ENCODE measurements at regions not wholly inside any gene's neighbourhood (a gene's known extent, or its start where the extent isn't known, plus 50 kb on each side); places are given as distances from the start of the nearest gene placed in this dataset.

DNA sequence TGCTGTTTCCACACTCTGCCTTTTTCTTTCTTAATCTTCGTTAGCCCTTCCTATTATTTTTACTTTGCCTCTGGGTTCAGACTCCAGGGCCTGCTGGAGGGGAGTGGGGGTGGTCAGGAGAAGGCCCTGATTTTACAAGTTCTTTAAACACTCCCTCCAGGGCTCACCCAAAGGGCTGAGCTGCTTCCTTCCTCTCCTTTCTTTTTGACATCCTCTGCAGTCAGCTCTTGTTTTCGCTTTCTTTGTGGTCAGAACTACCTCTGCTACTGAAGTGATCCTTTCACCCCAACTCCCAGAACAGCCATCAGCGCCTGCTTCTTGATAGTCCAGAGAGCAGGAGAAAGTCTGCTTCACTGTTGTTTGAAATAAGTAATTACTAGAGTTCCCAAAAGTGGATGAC, 925.7 kb downstream of the EPHA4 start:
- WGBS: 89% methylated on average over 3 of the region's 3 CpGs

DNA sequence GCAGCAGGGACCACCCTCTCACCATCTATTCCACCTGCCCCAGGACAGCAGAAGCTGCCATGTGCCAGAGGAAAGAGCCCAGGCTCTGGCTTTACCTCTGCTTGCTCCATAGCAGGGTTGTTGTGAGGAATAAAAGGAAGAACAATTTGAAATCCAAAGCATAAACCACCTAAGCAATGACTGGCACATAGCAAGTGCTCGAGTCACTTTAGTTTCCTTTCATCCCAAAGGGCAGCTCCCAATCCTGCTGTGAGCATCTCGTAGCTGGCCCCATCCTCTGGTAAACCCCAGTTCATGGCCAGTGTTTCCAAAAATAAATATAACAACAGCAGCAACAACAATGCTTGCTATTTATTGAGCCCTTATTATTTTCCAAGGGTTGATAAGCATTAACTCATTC, 923.5 kb downstream of the EPHA4 start:
- no peaks in the 10 kb centered on the region for H3K9me3 ChIP-seq (ENCODE audit: insufficient read depth, low read depth, low read length)
- H3K9ac ChIP-seq (ENCODE audit: low read depth, low read length): no peak overlapping the region
- no peak overlapping the region for H3K4me3 ChIP-seq (ENCODE audit: low read length)
- no peaks in the 10 kb centered on the region for H3K36me3 ChIP-seq (ENCODE audit: insufficient read depth, low read length)
- H3K27me3 ChIP-seq (ENCODE audit: insufficient read depth, low read length): no peaks in the 10 kb centered on the region
- H3K27ac ChIP-seq (ENCODE audit: low read depth, low read length): no peak overlapping the region
- WGBS: 88% methylated on average over 2 of the region's 2 CpGs
- peaks cover 7% of the 10 kb centered on the region; the same call in 1 of the 2 replicates for H3K4me1 ChIP-seq (ENCODE audit: insufficient read depth, low read length)

More for the DNA sequence above, 925.7 kb downstream of the EPHA4 start:
- H3K27me3 ChIP-seq (ENCODE audit: insufficient read depth, low read length): no peaks in the 10 kb centered on the region
- H3K36me3 ChIP-seq (ENCODE audit: insufficient read depth, low read length): no peaks in the 10 kb centered on the region
- no peak overlapping the region for H3K4me3 ChIP-seq (ENCODE audit: low read length)
- H3K27ac ChIP-seq (ENCODE audit: low read depth, low read length): no peak overlapping the region
- no peaks in the 10 kb centered on the region for H3K9me3 ChIP-seq (ENCODE audit: insufficient read depth, low read depth, low read length)
- H3K4me1 ChIP-seq (ENCODE audit: insufficient read depth, low read length): peaks cover 14% of the 10 kb centered on the region
- no peak overlapping the region for H3K9ac ChIP-seq (ENCODE audit: low read depth, low read length)

DNA sequence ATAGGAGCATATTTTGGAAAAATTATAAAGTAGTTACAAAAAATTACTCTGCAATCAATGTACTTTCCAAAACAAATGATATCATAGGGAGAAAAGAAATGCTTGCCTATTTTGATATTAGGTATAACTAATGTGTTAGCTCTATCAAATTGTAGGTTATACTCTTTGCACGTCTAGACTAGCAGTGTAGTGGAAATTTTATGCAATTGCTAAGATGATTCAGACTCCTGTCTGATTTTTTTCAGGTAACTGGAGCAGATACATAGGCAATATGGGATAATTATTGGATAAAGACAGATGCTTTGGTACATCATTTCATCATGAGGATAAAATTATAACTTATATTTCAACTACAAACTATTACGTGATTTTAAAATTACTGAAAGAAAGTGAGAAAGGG, 918.3 kb downstream of the EPHA4 start:
- H3K4me1 ChIP-seq (ENCODE audit: insufficient read depth, low read length): no peaks in the 10 kb centered on the region
- H3K9me3 ChIP-seq (ENCODE audit: insufficient read depth, low read depth, low read length): no peaks in the 10 kb centered on the region
- 94% methylated on average over 2 of the region's 2 CpGs for WGBS
- H3K9ac ChIP-seq (ENCODE audit: low read depth, low read length): no peak overlapping the region
- H3K4me3 ChIP-seq (ENCODE audit: low read length): no peak overlapping the region
- H3K36me3 ChIP-seq (ENCODE audit: insufficient read depth, low read length): no peaks in the 10 kb centered on the region
- H3K27me3 ChIP-seq (ENCODE audit: insufficient read depth, low read length): no peaks in the 10 kb centered on the region
- H3K27ac ChIP-seq (ENCODE audit: low read depth, low read length): no peak overlapping the region

DNA sequence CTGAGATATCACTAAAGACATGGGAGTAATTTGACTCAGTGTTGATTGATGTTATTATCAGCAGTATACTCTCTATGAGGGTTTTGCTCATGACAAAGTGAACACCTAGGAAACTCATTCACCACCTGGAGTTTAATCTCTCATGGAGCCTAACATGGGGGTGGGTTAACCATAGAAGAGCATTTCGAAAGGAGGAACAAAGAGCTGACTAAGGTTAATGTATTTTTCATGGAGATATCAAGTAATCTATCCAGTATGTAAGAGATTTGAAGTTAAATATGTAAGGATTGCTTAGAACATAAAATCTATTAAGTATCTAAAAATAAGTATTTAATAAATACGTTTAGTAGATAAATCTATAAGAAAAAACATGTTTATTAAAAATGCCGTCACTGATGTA, 917.8 kb downstream of the EPHA4 start:
- Histone ChIP-seq H3K4me1 (ENCODE audit: insufficient read depth, low read length) (no peaks in the 10 kb centered on the region), H3K4me3 (ENCODE audit: low read length) (no peak overlapping the region), H3K27me3 (ENCODE audit: insufficient read depth, low read length) (no peaks in the 10 kb centered on the region), H3K36me3 (ENCODE audit: insufficient read depth, low read length) (no peaks in the 10 kb centered on the region), H3K9ac (ENCODE audit: low read depth, low read length) (no peak overlapping the region), H3K9me3 (ENCODE audit: insufficient read depth, low read depth, low read length) (no peaks in the 10 kb centered on the region), H3K27ac (ENCODE audit: low read depth, low read length) (no peak overlapping the region)
- WGBS: 100% methylated on average over 2 of the region's 3 CpGs

DNA sequence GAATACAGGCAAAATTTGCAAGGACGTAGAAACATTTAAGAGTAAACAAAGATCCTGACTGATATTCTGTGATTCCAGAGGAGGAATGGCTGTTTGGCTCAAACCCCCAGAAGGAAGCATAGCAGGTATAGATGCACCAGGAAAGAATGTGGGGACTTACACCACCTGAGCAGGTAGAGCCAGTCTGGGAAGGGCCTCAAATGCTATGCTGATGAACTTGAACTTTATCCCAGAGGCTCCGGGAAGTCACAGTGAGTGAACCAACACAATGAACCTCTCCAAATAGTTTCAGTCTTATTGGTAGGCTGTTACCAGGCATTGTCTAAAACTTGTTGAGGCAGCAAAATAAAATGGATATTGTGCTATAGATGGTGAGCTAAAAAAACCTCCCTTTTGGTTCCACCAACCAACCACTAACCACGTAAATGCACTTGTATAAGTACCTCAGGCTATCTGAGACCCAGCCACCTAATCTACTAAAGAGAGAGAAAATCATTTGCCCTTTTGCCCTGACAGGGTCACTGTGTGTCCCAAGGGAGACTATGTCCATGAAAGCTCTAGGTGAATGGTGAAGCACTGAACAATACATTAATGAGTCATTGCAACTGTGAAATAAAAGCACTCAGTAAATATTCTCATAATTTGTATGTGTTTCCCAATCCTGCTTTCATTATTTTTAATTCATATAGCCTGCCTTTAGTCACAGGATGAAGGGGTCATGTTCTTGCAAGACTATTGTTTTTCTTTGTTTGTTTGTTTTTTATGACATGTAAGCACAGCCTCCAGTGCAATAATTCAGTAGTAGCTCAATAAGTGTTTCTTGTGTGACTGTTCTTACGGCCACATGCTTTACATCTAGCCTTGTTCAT, 911.6 kb downstream of the EPHA4 start:
- Histone ChIP-seq H3K4me1 (ENCODE audit: insufficient read depth, low read length) (no peaks in the 10 kb centered on the region), H3K27me3 (ENCODE audit: insufficient read depth, low read length) (no peaks in the 10 kb centered on the region), H3K4me3 (ENCODE audit: low read length) (no peak overlapping the region), H3K36me3 (ENCODE audit: insufficient read depth, low read length) (no peaks in the 10 kb centered on the region), H3K27ac (ENCODE audit: low read depth, low read length) (no peak overlapping the region), H3K9me3 (ENCODE audit: insufficient read depth, low read depth, low read length) (no peaks in the 10 kb centered on the region), H3K9ac (ENCODE audit: low read depth, low read length) (no peak overlapping the region)
- WGBS: 94% methylated on average over 4 of the region's 4 CpGs

DNA sequence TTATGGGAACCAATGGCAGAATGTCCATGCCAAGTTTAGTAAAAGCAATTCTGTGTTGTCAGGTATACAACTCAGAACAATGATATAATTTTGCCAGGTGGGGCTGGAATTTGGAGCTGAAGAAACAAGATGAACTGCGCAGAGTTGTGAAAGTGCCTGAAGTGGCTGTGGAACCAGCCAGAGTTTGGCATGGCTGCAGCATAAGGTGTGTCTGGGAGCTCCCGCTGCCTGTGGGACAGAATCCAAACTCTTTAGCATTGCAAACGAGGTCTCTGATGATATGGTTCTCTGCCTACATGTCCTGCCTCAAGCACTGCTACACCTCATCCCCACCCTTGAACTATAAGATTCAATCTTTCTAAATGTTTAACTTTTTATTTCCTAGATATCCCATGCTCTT, 909.7 kb downstream of the EPHA4 start:
- H3K36me3 ChIP-seq (ENCODE audit: insufficient read depth, low read length): no peaks in the 10 kb centered on the region
- no peak overlapping the region for H3K4me3 ChIP-seq (ENCODE audit: low read length)
- H3K9me3 ChIP-seq (ENCODE audit: insufficient read depth, low read depth, low read length): no peaks in the 10 kb centered on the region
- no peaks in the 10 kb centered on the region for H3K27me3 ChIP-seq (ENCODE audit: insufficient read depth, low read length)
- H3K4me1 ChIP-seq (ENCODE audit: insufficient read depth, low read length): no peaks in the 10 kb centered on the region
- H3K9ac ChIP-seq (ENCODE audit: low read depth, low read length): no peak overlapping the region
- WGBS: 79% methylated on average over 3 of the region's 3 CpGs
- no peak overlapping the region for H3K27ac ChIP-seq (ENCODE audit: low read depth, low read length)

DNA sequence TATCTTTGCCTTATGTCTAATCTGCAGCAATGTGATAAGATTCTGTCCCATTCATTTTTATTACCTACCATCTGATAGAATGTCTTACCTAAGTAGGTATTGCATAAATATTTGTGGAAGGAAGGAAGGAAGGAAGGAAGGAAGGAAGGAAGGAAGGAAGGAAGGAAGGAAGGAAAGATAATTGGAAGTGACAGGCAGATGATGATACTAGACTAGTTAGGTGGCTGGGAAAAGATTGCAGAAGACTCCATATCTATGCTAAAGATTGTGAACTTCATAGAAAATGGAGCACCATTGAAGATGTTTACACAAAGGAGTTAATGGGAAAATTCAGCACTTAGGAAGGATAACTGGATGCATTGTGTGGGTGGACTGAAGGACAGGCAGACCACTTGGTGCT, 909.0 kb downstream of the EPHA4 start:
- H3K4me3 ChIP-seq (ENCODE audit: low read length): no peak overlapping the region
- H3K4me1 ChIP-seq (ENCODE audit: insufficient read depth, low read length): no peaks in the 10 kb centered on the region
- no peaks in the 10 kb centered on the region for H3K27me3 ChIP-seq (ENCODE audit: insufficient read depth, low read length)
- H3K9ac ChIP-seq (ENCODE audit: low read depth, low read length): no peak overlapping the region
- H3K9me3 ChIP-seq (ENCODE audit: insufficient read depth, low read depth, low read length): no peaks in the 10 kb centered on the region
- H3K27ac ChIP-seq (ENCODE audit: low read depth, low read length): no peak overlapping the region
- H3K36me3 ChIP-seq (ENCODE audit: insufficient read depth, low read length): no peaks in the 10 kb centered on the region

DNA sequence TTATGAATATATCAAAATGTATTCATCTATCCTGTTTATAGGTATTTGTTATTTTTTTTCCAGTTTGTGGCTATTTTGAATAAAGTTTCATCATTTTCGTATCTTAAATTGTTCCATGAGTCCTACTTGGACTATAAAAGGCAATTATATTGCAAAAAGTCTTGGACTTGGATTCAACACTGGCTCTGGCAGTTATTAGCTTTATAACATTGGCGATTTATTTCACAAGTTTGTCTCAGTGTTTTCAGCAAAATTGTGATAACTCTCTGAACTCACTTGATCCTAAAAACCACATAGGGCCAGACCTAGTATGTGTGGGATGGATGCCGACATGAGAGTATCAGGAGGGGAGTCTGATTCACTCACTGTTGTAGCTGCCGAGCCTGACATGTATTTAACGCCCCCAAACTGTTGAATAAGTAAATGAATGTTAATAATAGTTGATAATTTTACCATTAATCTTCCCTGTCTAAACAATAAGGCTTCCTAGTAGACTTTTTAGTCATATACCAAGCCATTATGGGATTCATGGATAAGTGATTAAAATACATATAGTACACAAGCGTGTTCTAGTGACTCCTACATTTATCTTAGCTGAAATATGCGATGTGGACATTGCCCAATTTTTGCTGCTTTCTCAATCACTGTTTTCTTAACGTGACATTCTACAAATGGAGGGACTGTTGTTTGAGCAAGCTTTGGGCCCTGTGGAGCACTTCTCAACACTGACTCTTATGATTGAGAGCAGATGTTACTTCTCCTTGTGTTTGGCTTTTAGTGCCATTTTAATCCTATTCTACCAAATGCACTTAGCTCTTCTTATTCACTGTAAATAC, 907.6 kb downstream of the EPHA4 start:
- H3K4me3 ChIP-seq (ENCODE audit: low read length): no peak overlapping the region
- H3K36me3 ChIP-seq (ENCODE audit: insufficient read depth, low read length): no peaks in the 10 kb centered on the region
- no peaks in the 10 kb centered on the region for H3K27me3 ChIP-seq (ENCODE audit: insufficient read depth, low read length)
- H3K9ac ChIP-seq (ENCODE audit: low read depth, low read length): no peak overlapping the region
- WGBS: 96% methylated on average over 8 of the region's 8 CpGs
- peaks cover 6% of the 10 kb centered on the region; the same call in 1 of the 2 replicates for H3K9me3 ChIP-seq (ENCODE audit: insufficient read depth, low read depth, low read length)
- H3K4me1 ChIP-seq (ENCODE audit: insufficient read depth, low read length): no peaks in the 10 kb centered on the region
- no peak overlapping the region for H3K27ac ChIP-seq (ENCODE audit: low read depth, low read length)

DNA sequence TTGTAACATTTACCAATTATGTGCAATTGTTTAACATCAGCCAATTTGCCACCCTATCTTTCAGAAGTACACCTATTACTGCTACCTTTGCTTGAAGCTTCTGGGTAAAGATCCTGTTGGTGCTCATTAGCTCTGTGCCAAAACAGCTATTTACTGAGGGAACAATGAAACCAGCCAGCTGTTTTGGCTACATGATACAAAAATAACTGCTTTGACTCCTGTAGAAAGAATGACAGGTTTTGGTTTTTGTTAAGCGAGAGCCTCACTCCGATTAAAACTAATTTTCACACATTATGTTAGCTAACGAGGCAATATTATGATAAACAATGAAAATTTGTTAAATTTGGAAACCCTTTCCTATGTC, 907.0 kb downstream of the EPHA4 start:
- Histone ChIP-seq H3K27ac (ENCODE audit: low read depth, low read length) (no peak overlapping the region), H3K4me1 (ENCODE audit: insufficient read depth, low read length) (no peaks in the 10 kb centered on the region), H3K9ac (ENCODE audit: low read depth, low read length) (no peak overlapping the region), H3K27me3 (ENCODE audit: insufficient read depth, low read length) (no peaks in the 10 kb centered on the region), H3K9me3 (ENCODE audit: insufficient read depth, low read depth, low read length) (peaks cover 9% of the 10 kb centered on the region; the same call in 1 of the 2 replicates), H3K4me3 (ENCODE audit: low read length) (no peak overlapping the region), H3K36me3 (ENCODE audit: insufficient read depth, low read length) (no peaks in the 10 kb centered on the region)
- 100% methylated on average over 2 of the region's 3 CpGs for WGBS

DNA sequence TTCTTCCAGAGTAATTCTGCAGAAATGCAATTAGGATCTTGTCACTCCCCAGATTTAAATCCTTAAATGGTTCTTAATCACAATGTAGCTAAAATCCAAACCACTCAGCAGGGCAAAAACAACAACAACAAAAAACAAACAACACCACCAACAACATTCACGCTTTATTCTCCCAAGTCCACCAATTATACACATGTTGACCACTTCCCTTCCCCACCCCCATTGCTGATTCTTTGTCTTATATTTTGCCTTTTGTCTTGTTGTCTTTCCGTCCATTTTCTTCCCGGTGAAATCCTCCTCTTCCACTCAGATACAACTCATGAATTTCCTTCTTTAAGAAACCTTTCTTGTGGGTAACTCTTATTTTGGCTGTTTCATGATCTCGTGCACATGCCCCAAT, 902.8 kb downstream of the EPHA4 start:
- Histone ChIP-seq H3K9ac (ENCODE audit: low read depth, low read length) (no peak overlapping the region), H3K36me3 (ENCODE audit: insufficient read depth, low read length) (no peaks in the 10 kb centered on the region), H3K9me3 (ENCODE audit: insufficient read depth, low read depth, low read length) (peaks cover 9% of the 10 kb centered on the region; the same call in 1 of the 2 replicates), H3K4me1 (ENCODE audit: insufficient read depth, low read length) (no peaks in the 10 kb centered on the region), H3K27ac (ENCODE audit: low read depth, low read length) (no peak overlapping the region), H3K4me3 (ENCODE audit: low read length) (no peak overlapping the region), H3K27me3 (ENCODE audit: insufficient read depth, low read length) (no peaks in the 10 kb centered on the region)
- WGBS: 93% methylated on average over 4 of the region's 4 CpGs

DNA sequence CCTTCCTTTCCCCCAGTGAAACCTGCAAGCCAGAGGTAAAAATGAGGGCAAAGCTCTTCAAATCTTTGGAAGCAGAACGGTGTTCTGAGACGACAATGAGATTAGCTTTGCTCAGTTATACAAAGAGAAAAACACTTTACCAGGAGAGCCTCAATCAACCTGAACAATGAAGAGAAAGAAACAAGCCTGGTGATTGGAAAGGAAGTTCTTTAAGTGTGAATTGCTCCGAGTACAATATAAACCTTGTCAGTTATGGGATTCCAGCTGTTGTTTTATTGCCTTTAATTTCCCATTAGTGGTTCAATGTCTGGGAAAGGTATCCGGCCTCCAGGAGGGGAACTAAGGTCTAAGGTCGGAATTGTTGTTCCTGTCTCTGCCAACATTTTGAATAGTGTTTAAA, 901.6 kb downstream of the EPHA4 start:
- H3K9ac ChIP-seq (ENCODE audit: low read depth, low read length): no peak overlapping the region
- no peaks in the 10 kb centered on the region for H3K27me3 ChIP-seq (ENCODE audit: insufficient read depth, low read length)
- 83% methylated on average over 5 of the region's 5 CpGs for WGBS
- peaks cover 9% of the 10 kb centered on the region; the same call in 1 of the 2 replicates for H3K9me3 ChIP-seq (ENCODE audit: insufficient read depth, low read depth, low read length)
- H3K36me3 ChIP-seq (ENCODE audit: insufficient read depth, low read length): no peaks in the 10 kb centered on the region
- no peak overlapping the region for H3K27ac ChIP-seq (ENCODE audit: low read depth, low read length)
- H3K4me3 ChIP-seq (ENCODE audit: low read length): no peak overlapping the region
- no peaks in the 10 kb centered on the region for H3K4me1 ChIP-seq (ENCODE audit: insufficient read depth, low read length)
